SK-N-SH (cell line): ENCODE measurements at regions not wholly inside any gene's neighbourhood (a gene's known extent, or its start where the extent isn't known, plus 50 kb on each side); places are given as distances from the start of the nearest gene placed in this dataset.

Experiments
- CTCF ChIA-PET: fragments of 300-600, 350-600 bp; formaldehyde crosslinking; extraction: SDS; loops from one replicate; lab custom pipeline; 2021; lab: Yijun Ruan, JAX
- POLR2A ChIA-PET: fragments of 350-600 bp; sonication (Branson Sonifier 250); formaldehyde crosslinking; extraction: SDS; loops from one replicate; lab custom pipeline; 2020; ENCODE audit warnings: antibody characterized with exemption, inconsistent platforms; lab: Yijun Ruan, JAX
- DNase-seq: peaks from one replicate; pipeline ENCODE4 v3.0.0; 2012
- H2AFZ ChIP-seq: fragments of 200-600 bp; sonication (generic); 2 replicates; pipeline ENCODE4 v1.8.1; 2016; ENCODE audit warnings: antibody characterized with exemption, mild to moderate bottlenecking, low read depth
- H3F3A ChIP-seq: fragments of 200-600 bp; sonication (generic); replicated peaks from 2 replicates; pipeline ENCODE3; 2016; ENCODE audit warnings: antibody characterized with exemption, mild to moderate bottlenecking; ENCODE audit not compliant: insufficient read depth
- H3K27ac ChIP-seq, 2 experiments: fragments of 200-500 bp in 1 of 2; fragments of 200-600 bp in 1 of 2; sonication (Bioruptor generic) in 1 of 2; sonication (generic), shearing (Covaris generic) in 1 of 2; 2 replicates each; pipeline versions ENCODE4 v1.5.1 to v1.6.1; 2014 to 2016; ENCODE audit warnings: low read depth in 2 of 2, inconsistent platforms in 1 of 2, low read length in 1 of 2, mild to moderate bottlenecking in 1 of 2, mixed read lengths in 1 of 2
- H3K27me3 ChIP-seq: fragments of 200-600 bp; sonication (generic), shearing (Covaris generic); 2 replicates; pipeline ENCODE4 v1.6.1; 2016; ENCODE audit warnings: mixed run types; ENCODE audit not compliant: insufficient read depth
- H3K36me3 ChIP-seq, 2 experiments: fragments of 200-500 bp in 1 of 2; fragments of 200-600 bp in 1 of 2; sonication (Bioruptor generic) in 1 of 2; sonication (generic) in 1 of 2; replicated peaks in 1 of 2; 2 replicates each; pipeline versions ENCODE3 to v1.5.1; 2014 to 2016; ENCODE audit warnings: low read length in 1 of 2, mild to moderate bottlenecking in 1 of 2; ENCODE audit not compliant: insufficient read depth in 2 of 2, control insufficient read depth in 1 of 2
- H3K4me1 ChIP-seq, 2 experiments: fragments of 200-500 bp in 1 of 2; fragments of 200-600 bp in 1 of 2; sonication (Bioruptor generic) in 1 of 2; sonication (generic), shearing (Covaris generic) in 1 of 2; 2 replicates each; pipeline versions ENCODE4 v1.5.1 to v1.6.1; 2014 to 2016; ENCODE audit warnings: low read depth in 1 of 2, low read length in 1 of 2, mixed run types in 1 of 2; ENCODE audit not compliant: insufficient read depth in 2 of 2, control insufficient read depth in 1 of 2
- H3K4me2 ChIP-seq: fragments of 200-600 bp; sonication (generic), shearing (Covaris generic); 2 replicates; pipeline ENCODE4 v1.6.1; 2017; ENCODE audit warnings: mixed run types
- H3K4me3 ChIP-seq, 2 experiments: fragments of 200-500 bp in 1 of 2; fragments of 200-600 bp in 1 of 2; sonication (Bioruptor generic) in 1 of 2; sonication (generic), shearing (Covaris generic) in 1 of 2; 2 replicates each; pipeline versions ENCODE4 v1.5.1 to v1.8.1; 2014 to 2016; ENCODE audit warnings: low read depth in 2 of 2, inconsistent platforms in 1 of 2, low read length in 1 of 2, mild to moderate bottlenecking in 1 of 2, mixed read lengths in 1 of 2, moderate library complexity in 1 of 2
- H3K79me2 ChIP-seq: fragments of 200-600 bp; sonication (generic); 2 replicates; pipeline ENCODE4 v1.8.1; 2017; ENCODE audit warnings: mild to moderate bottlenecking; ENCODE audit not compliant: insufficient read depth
- H3K9ac ChIP-seq: fragments of 200-600 bp; sonication (generic); 2 replicates; pipeline ENCODE4 v1.6.1; 2017; ENCODE audit warnings: mixed run types
- H3K9me2 ChIP-seq: fragments of 200-600 bp; sonication (generic); 2 replicates; pipeline ENCODE4 v1.6.1; 2017; ENCODE audit warnings: mixed run types
- H3K9me3 ChIP-seq: fragments of 200-600 bp; sonication (generic); 2 replicates; pipeline ENCODE4 v1.6.1; 2017; ENCODE audit warnings: mixed run types, mild to moderate bottlenecking, moderate library complexity
- H4K20me1 ChIP-seq: fragments of 200-600 bp; sonication (generic); 2 replicates; pipeline ENCODE4 v1.6.1; 2017; ENCODE audit warnings: mild to moderate bottlenecking, mixed run types; ENCODE audit not compliant: insufficient read depth
- ELF1 ChIP-seq: IDR thresholded peaks from 2 replicates; pipeline ENCODE4 v1.4.0; 2012
- EP300 ChIP-seq, 2 experiments: IDR thresholded peaks; 2 replicates each; pipeline versions ENCODE4 v1.4.0 to v1.6.1; 2012; ENCODE audit warnings: borderline replicate concordance in 1 of 2, low read depth in 1 of 2, low read length in 1 of 2
- FOSL2 ChIP-seq: IDR thresholded peaks from 2 replicates; pipeline ENCODE4 v1.4.0; 2012; ENCODE audit warnings: low read depth, mild to moderate bottlenecking, moderate library complexity, borderline replicate concordance
- FOXM1 ChIP-seq: IDR thresholded peaks from 2 replicates; pipeline ENCODE4 v1.4.0; 2012; ENCODE audit warnings: low read depth, mild to moderate bottlenecking
- MXI1 ChIP-seq: IDR thresholded peaks from 2 replicates; pipeline ENCODE4 v1.6.1; 2012; ENCODE audit warnings: mild to moderate bottlenecking, low read depth, low read length, improper control_type of control experiment
- NRF1 ChIP-seq: IDR thresholded peaks from 2 replicates; pipeline ENCODE4 v1.6.1; 2012; ENCODE audit warnings: low read depth, mild to moderate bottlenecking, low read length
- PBX3 ChIP-seq: IDR thresholded peaks from 2 replicates; pipeline ENCODE4; 2012
- RCOR1 ChIP-seq: fragments of 150-350 bp; IDR thresholded peaks from 2 replicates; pipeline ENCODE4 v1.6.1; 2017; ENCODE audit warnings: antibody characterized with exemption, low read length
- REST ChIP-seq: IDR thresholded peaks from 2 replicates; pipeline ENCODE4 v1.6.1; 2012; ENCODE audit warnings: mild to moderate bottlenecking, low read depth, low read length, moderate library complexity
- SMC3 ChIP-seq: IDR thresholded peaks from 2 replicates; pipeline ENCODE4 v1.6.1; 2012; ENCODE audit warnings: low read depth, low read length, improper control_type of control experiment
- USF2 ChIP-seq: fragments of 150-350 bp; IDR thresholded peaks from 2 replicates; pipeline ENCODE4 v1.6.1; 2017; ENCODE audit warnings: antibody characterized with exemption, low read length, low read depth, borderline replicate concordance
- ZBTB33 ChIP-seq: IDR thresholded peaks from 2 replicates; pipeline ENCODE4 v1.4.0; 2012; ENCODE audit warnings: low read depth, borderline replicate concordance
- WGBS: methylation state at CpG from one replicate; pipeline ENCODE4 v1.1.6; 2017; ENCODE audit warnings: low lambda C conversion rate; 5-methylcytosine and 5-hydroxymethylcytosine counted together
- TF ChIP-seq, protein P1 (sequence below): IDR thresholded peaks from 2 replicates; pipeline ENCODE4 v1.4.0; 2012; ENCODE audit warnings: low read depth, borderline replicate concordance
- TF ChIP-seq, protein P2 (sequence below): fragments of 200-600 bp; sonication (generic); IDR thresholded peaks from 2 replicates; pipeline ENCODE4 v1.6.1; 2017; ENCODE audit warnings: antibody characterized with exemption, mild to moderate bottlenecking, moderate library complexity

GRCh38 chr16:64102654-64103053, 1019.2 kb downstream of the CDH11 start:
- Histone ChIP-seq H3K9ac (no peak overlapping the region), H3K4me3 (no peak overlapping the region), H3K9me2 (no peaks in the 10 kb centered on the region), H3K79me2 (no peaks in the 10 kb centered on the region), H2AFZ (no peak overlapping the region), H3K4me1 (no peaks in the 10 kb centered on the region; a peak in 1 of 4 replicates), H3K36me3 (no peaks in the 10 kb centered on the region), H3K27ac (no peak overlapping the region), H3K9me3 (no peaks in the 10 kb centered on the region), H3K27me3 (no peaks in the 10 kb centered on the region), H3F3A (no peaks in the 10 kb centered on the region), H4K20me1 (no peaks in the 10 kb centered on the region), H3K4me2 (no peak overlapping the region)
- POLR2A ChIA-PET, result no interaction called here
- CTCF ChIA-PET, result interaction anchor here (1.0 kb wide), 1 partner anchor 13 kb away, joined by 4 read pairs; no protein-coding TSS in a partner anchor
- DNase-seq, result no peak
- TF ChIP-seq MXI1 (no peak), USF2 (no peak), FOXM1 (no peak), FOSL2 (no peak), SMC3 (no peak), EP300 (IDR thresholded peaks at IDR 0.05; ENCODE audit: borderline replicate concordance in 1 of 2, low read depth in 1 of 2, low read length in 1 of 2) (no peak), NRF1 (no peak), REST (no peak), PBX3 (no peak), ZBTB33 (no peak), RCOR1 (no peak), ELF1 (no peak)
- TF ChIP-seq, protein P1, sequence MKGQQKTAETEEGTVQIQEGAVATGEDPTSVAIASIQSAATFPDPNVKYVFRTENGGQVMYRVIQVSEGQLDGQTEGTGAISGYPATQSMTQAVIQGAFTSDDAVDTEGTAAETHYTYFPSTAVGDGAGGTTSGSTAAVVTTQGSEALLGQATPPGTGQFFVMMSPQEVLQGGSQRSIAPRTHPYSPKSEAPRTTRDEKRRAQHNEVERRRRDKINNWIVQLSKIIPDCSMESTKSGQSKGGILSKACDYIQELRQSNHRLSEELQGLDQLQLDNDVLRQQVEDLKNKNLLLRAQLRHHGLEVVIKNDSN, result no peak
- TF ChIP-seq, protein P2, sequence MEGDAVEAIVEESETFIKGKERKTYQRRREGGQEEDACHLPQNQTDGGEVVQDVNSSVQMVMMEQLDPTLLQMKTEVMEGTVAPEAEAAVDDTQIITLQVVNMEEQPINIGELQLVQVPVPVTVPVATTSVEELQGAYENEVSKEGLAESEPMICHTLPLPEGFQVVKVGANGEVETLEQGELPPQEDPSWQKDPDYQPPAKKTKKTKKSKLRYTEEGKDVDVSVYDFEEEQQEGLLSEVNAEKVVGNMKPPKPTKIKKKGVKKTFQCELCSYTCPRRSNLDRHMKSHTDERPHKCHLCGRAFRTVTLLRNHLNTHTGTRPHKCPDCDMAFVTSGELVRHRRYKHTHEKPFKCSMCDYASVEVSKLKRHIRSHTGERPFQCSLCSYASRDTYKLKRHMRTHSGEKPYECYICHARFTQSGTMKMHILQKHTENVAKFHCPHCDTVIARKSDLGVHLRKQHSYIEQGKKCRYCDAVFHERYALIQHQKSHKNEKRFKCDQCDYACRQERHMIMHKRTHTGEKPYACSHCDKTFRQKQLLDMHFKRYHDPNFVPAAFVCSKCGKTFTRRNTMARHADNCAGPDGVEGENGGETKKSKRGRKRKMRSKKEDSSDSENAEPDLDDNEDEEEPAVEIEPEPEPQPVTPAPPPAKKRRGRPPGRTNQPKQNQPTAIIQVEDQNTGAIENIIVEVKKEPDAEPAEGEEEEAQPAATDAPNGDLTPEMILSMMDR, result no peak
- 85% methylated on average over 2 of the region's 2 CpGs for WGBS
